Ishikawa (cell line): ENCODE measurements at regions not wholly inside any gene's neighbourhood (a gene's known extent, or its start where the extent isn't known, plus 50 kb on each side); places are given as distances from the start of the nearest gene placed in this dataset.

Experiments used
- CEBPB ChIP-seq: IDR thresholded peaks from 2 replicates; pipeline ENCODE4 v1.6.1; 2012
- CREB1 ChIP-seq: IDR thresholded peaks from 2 replicates; pipeline ENCODE4 v1.6.1; 2012; ENCODE audit warnings: low read depth
- EGR1 ChIP-seq: IDR thresholded peaks from 2 replicates; pipeline ENCODE4 v1.6.1; 2012
- FOXM1 ChIP-seq: IDR thresholded peaks from 2 replicates; pipeline ENCODE4 v1.6.1; 2012; ENCODE audit warnings: low read depth, borderline replicate concordance
- REST ChIP-seq: IDR thresholded peaks from 2 replicates; pipeline ENCODE4 v1.6.1; 2012; ENCODE audit warnings: low read depth, mild to moderate bottlenecking
- TAF1 ChIP-seq: IDR thresholded peaks from 2 replicates; pipeline ENCODE4 v1.6.1; 2012; ENCODE audit warnings: low read depth, mild to moderate bottlenecking
- TCF12 ChIP-seq: IDR thresholded peaks from 2 replicates; pipeline ENCODE4 v1.6.1; 2012; ENCODE audit warnings: low read depth
- TEAD4 ChIP-seq: IDR thresholded peaks from 2 replicates; pipeline ENCODE4 v1.6.1; 2012
- YY1 ChIP-seq: IDR thresholded peaks from 2 replicates; pipeline ENCODE4 v1.6.1; 2012; ENCODE audit warnings: low read depth

GRCh38 chr18:26630596-26630995 is 82.2 kb upstream of the KCTD1 start:
- TF ChIP-seq CEBPB: no peak
- TF ChIP-seq FOXM1: no peak
- TF ChIP-seq REST: no peak
- TF ChIP-seq YY1: no peak
- no peak for TF ChIP-seq CREB1
- TF ChIP-seq TAF1: no peak
- no peak for TF ChIP-seq TCF12
- TF ChIP-seq EGR1: no peak
- no peak for TF ChIP-seq TEAD4
